ENCODE measurements at regions not wholly inside any gene's neighbourhood (a gene's known extent, or its start where the extent isn't known, plus 50 kb on each side); places are given as distances from the start of the nearest gene placed in this dataset.

GRCh38 chr12:19630536-19630935 lies 191.2 kb downstream of the AEBP2 start:
- DNase-seq (ENCODE audit: low spot score) = no peak
- no peak for TF ChIP-seq CTCF (IDR thresholded peaks at IDR 0.05; ENCODE audit: extremely low read depth, missing control alignments)

GRCh38 chr12:19633194-19633593 lies 193.9 kb downstream of the AEBP2 start:
- TF ChIP-seq CTCF (IDR thresholded peaks at IDR 0.05; ENCODE audit: extremely low read depth, missing control alignments) = no peak
- no peak for DNase-seq (ENCODE audit: low spot score)

- no peak for DNase-seq (ENCODE audit: low spot score)
- TF ChIP-seq CTCF (IDR thresholded peaks at IDR 0.05; ENCODE audit: extremely low read depth, missing control alignments) = no peak
Measured at GRCh38 chr12:19633641-19634040, 194.3 kb downstream of the AEBP2 start.

- TF ChIP-seq CTCF (IDR thresholded peaks at IDR 0.05; ENCODE audit: extremely low read depth, missing control alignments) = no peak
- DNase-seq (ENCODE audit: low spot score) = no peak
Measured at GRCh38 chr12:19639781-19640415, 200.6 kb downstream of the AEBP2 start.

- DNase-seq (ENCODE audit: low spot score) = no peak
- TF ChIP-seq CTCF (IDR thresholded peaks at IDR 0.05; ENCODE audit: extremely low read depth, missing control alignments) = no peak
Measured at GRCh38 chr12:19641235-19642080, 202.2 kb downstream of the AEBP2 start.

- TF ChIP-seq CTCF (IDR thresholded peaks at IDR 0.05; ENCODE audit: extremely low read depth, missing control alignments) = no peak
Measured at GRCh38 chr12:19642345-19642744, 203.1 kb downstream of the AEBP2 start.

GRCh38 chr12:19643635-19644034 lies 204.3 kb downstream of the AEBP2 start:
- DNase-seq (ENCODE audit: low spot score) = no peak
- no peak for TF ChIP-seq CTCF (IDR thresholded peaks at IDR 0.05; ENCODE audit: extremely low read depth, missing control alignments)

More at GRCh38 chr12:19642345-19642744, 203.1 kb downstream of the AEBP2 start:
- no peak for DNase-seq (ENCODE audit: low spot score)
